Smooth muscle cell (in vitro differentiated cells): ENCODE measurements at regions not wholly inside any gene's neighbourhood (a gene's known extent, or its start where the extent isn't known, plus 50 kb on each side); places are given as distances from the start of the nearest gene placed in this dataset.
A peak's percentile ranks its signal among the peaks of the same experiment; 100 is the strongest.

Experiments
- DNase-seq: peaks from one replicate; lab custom pipeline; 2025; ENCODE audit not compliant: unreplicated experiment; lab: John Stamatoyannopoulos, UW
- H2AFZ ChIP-seq: fragments of 200-600 bp; sonication (generic); 2 replicates; pipeline ENCODE4 v1.6.0; 2016; ENCODE audit warnings: antibody characterized with exemption, low read depth, mild to moderate bottlenecking
- H3F3A ChIP-seq: fragments of 200-600 bp; sonication (generic); 2 replicates; pipeline ENCODE4 v1.6.0; 2017; ENCODE audit warnings: antibody characterized with exemption, low read depth
- H3K27ac ChIP-seq: fragments of 200-600 bp; sonication (generic); 2 replicates; pipeline ENCODE4 v1.5.1; 2016; ENCODE audit warnings: low read depth, mild to moderate bottlenecking
- H3K27me3 ChIP-seq: fragments of 200-600 bp; sonication (generic); 2 replicates; pipeline ENCODE4 v1.6.1; 2016; ENCODE audit warnings: low read depth, mild to moderate bottlenecking
- H3K36me3 ChIP-seq: fragments of 200-600 bp; sonication (generic); 2 replicates; pipeline ENCODE4 v1.5.1; 2016; ENCODE audit warnings: low read depth
- H3K4me1 ChIP-seq: fragments of 200-600 bp; sonication (generic); 2 replicates; pipeline ENCODE4 v1.5.1; 2016; ENCODE audit warnings: low read depth
- H3K4me2 ChIP-seq: fragments of 200-600 bp; sonication (generic); 2 replicates; pipeline ENCODE4 v1.6.0; 2016; ENCODE audit warnings: mild to moderate bottlenecking
- H3K4me3 ChIP-seq: fragments of 200-600 bp; sonication (generic); 2 replicates; pipeline ENCODE4 v1.5.1; 2016; ENCODE audit warnings: mild to moderate bottlenecking
- H3K79me2 ChIP-seq: fragments of 200-600 bp; sonication (generic); 2 replicates; pipeline ENCODE4 v1.6.0; 2016; ENCODE audit warnings: low read depth, mild to moderate bottlenecking
- H3K9ac ChIP-seq: fragments of 200-600 bp; sonication (generic); 2 replicates; pipeline ENCODE4 v1.6.0; 2016; ENCODE audit warnings: low read depth
- H3K9me3 ChIP-seq: fragments of 200-600 bp; sonication (generic); replicated peaks from 2 replicates; pipeline ENCODE4 v1.5.1; 2016; ENCODE audit warnings: low read depth
- H4K20me1 ChIP-seq: fragments of 200-600 bp; sonication (generic); 2 replicates; pipeline ENCODE4 v1.6.0; 2016; ENCODE audit warnings: low read depth
- CTCF ChIP-seq: fragments of 200-600 bp; sonication (generic); IDR thresholded peaks from 2 replicates; pipeline ENCODE4 v1.5.1; 2017; ENCODE audit warnings: borderline replicate concordance, mild to moderate bottlenecking, antibody characterized with exemption; ENCODE audit not compliant: insufficient read depth, poor library complexity, severe bottlenecking
- WGBS: methylation state at CpG from one replicate; pipeline ENCODE4 v1.1.7; 2016; ENCODE audit warnings: low lambda C conversion rate; 5-methylcytosine and 5-hydroxymethylcytosine counted together

GRCh38 chr2:64258566-64258965 is 114.3 kb upstream of the PELI1 start:
- no peak overlapping the region for H3K4me2 ChIP-seq
- H3K27me3 ChIP-seq = peaks cover 3% of the 10 kb centered on the region
- DNase-seq = no peak
- H2AFZ ChIP-seq = no peak overlapping the region
- no peaks in the 10 kb centered on the region for H3K79me2 ChIP-seq
- H3K4me1 ChIP-seq = peaks cover 5% of the 10 kb centered on the region
- no peaks in the 10 kb centered on the region for H4K20me1 ChIP-seq
- H3K27ac ChIP-seq = no peak overlapping the region
- H3K9me3 ChIP-seq = no peaks in the 10 kb centered on the region
- no peaks in the 10 kb centered on the region for H3K36me3 ChIP-seq
- no peak overlapping the region for H3K9ac ChIP-seq
- WGBS = 91% methylated on average over 5 of the region's 5 CpGs
- no peaks in the 10 kb centered on the region for H3F3A ChIP-seq
- no peak overlapping the region for H3K4me3 ChIP-seq
- TF ChIP-seq CTCF = no peak

- TF ChIP-seq CTCF = no peak
- H3K27ac ChIP-seq = no peak overlapping the region
- H2AFZ ChIP-seq = no peak overlapping the region
- H3K4me1 ChIP-seq = peaks cover 12% of the 10 kb centered on the region
- H4K20me1 ChIP-seq = no peaks in the 10 kb centered on the region
- no peaks in the 10 kb centered on the region for H3K9me3 ChIP-seq
- 80% methylated on average over 2 of the region's 2 CpGs for WGBS
- DNase-seq = no peak
- H3K27me3 ChIP-seq = no peaks in the 10 kb centered on the region
- H3F3A ChIP-seq = peaks cover 3% of the 10 kb centered on the region
- no peaks in the 10 kb centered on the region for H3K36me3 ChIP-seq
- no peak overlapping the region for H3K4me2 ChIP-seq
- no peak overlapping the region for H3K9ac ChIP-seq
- no peak overlapping the region for H3K4me3 ChIP-seq
- H3K79me2 ChIP-seq = no peaks in the 10 kb centered on the region
Measured at GRCh38 chr2:64259312-64259711, 115.1 kb upstream of the PELI1 start.

- no peak overlapping the region for H3K4me2 ChIP-seq
- H2AFZ ChIP-seq = no peak overlapping the region
- TF ChIP-seq CTCF = no peak
- H3K4me3 ChIP-seq = no peak overlapping the region
- no peak overlapping the region for H3K27ac ChIP-seq
- no peaks in the 10 kb centered on the region for H3K9me3 ChIP-seq
- H4K20me1 ChIP-seq = no peaks in the 10 kb centered on the region
- peaks cover 3% of the 10 kb centered on the region for H3F3A ChIP-seq
- no peaks in the 10 kb centered on the region for H3K36me3 ChIP-seq
- H3K9ac ChIP-seq = no peak overlapping the region
- DNase-seq = no peak
- peaks cover 12% of the 10 kb centered on the region for H3K4me1 ChIP-seq
- no peaks in the 10 kb centered on the region for H3K79me2 ChIP-seq
- 88% methylated on average over 6 of the region's 6 CpGs for WGBS
- no peaks in the 10 kb centered on the region for H3K27me3 ChIP-seq
Measured at GRCh38 chr2:64260093-64260803, 116.0 kb upstream of the PELI1 start.

- Histone ChIP-seq H3K9ac (no peak overlapping the region), H3K79me2 (no peaks in the 10 kb centered on the region), H3K4me3 (no peak overlapping the region), H3K36me3 (no peaks in the 10 kb centered on the region), H3F3A (peaks cover 3% of the 10 kb centered on the region), H3K27ac (no peak overlapping the region), H3K9me3 (no peaks in the 10 kb centered on the region), H2AFZ (peak overlapping the region; percentile 78), H3K27me3 (no peaks in the 10 kb centered on the region), H3K4me2 (no peak overlapping the region), H3K4me1 (peaks cover 12% of the 10 kb centered on the region), H4K20me1 (no peaks in the 10 kb centered on the region)
- WGBS = 47% methylated on average over 9 of the region's 9 CpGs
- TF ChIP-seq CTCF = no peak
- DNase-seq = no peak
Measured at GRCh38 chr2:64260817-64261216, 116.6 kb upstream of the PELI1 start.
